ENCODE measurements at regions not wholly inside any gene's neighbourhood (a gene's known extent, or its start where the extent isn't known, plus 50 kb on each side); places are given as distances from the start of the nearest gene placed in this dataset.

DNA sequence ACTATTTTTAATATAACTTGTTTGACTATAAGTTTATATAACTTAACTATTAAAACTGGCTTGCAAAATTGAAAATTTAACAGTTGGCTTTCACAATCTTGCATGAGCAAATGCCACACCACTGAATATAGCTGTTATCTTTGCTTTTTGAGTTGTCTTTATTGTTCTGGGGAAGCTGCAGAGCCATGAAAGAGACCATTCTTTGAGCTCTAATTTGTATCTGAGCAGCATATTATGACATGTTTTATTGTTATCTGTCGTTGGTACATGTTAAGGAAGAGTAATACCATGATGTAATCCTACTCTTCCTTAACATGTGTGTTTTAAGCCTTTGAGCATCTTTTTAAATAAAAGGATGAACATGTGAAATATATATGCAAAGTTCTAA lies 97.1 kb upstream of the ANK2 start:
- no peak for TF ChIP-seq EZH2 (IDR thresholded peaks at IDR 0.05; ENCODE audit: low read depth)
- TF ChIP-seq, protein P1, sequence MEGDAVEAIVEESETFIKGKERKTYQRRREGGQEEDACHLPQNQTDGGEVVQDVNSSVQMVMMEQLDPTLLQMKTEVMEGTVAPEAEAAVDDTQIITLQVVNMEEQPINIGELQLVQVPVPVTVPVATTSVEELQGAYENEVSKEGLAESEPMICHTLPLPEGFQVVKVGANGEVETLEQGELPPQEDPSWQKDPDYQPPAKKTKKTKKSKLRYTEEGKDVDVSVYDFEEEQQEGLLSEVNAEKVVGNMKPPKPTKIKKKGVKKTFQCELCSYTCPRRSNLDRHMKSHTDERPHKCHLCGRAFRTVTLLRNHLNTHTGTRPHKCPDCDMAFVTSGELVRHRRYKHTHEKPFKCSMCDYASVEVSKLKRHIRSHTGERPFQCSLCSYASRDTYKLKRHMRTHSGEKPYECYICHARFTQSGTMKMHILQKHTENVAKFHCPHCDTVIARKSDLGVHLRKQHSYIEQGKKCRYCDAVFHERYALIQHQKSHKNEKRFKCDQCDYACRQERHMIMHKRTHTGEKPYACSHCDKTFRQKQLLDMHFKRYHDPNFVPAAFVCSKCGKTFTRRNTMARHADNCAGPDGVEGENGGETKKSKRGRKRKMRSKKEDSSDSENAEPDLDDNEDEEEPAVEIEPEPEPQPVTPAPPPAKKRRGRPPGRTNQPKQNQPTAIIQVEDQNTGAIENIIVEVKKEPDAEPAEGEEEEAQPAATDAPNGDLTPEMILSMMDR (conservative IDR thresholded peaks at IDR 0.05), result no peak
